ENCODE measurements at regions not wholly inside any gene's neighbourhood (a gene's known extent, or its start where the extent isn't known, plus 50 kb on each side); places are given as distances from the start of the nearest gene placed in this dataset.

GRCh38 chr15:45743426-45744235 is 108.8 kb downstream of the SQOR start:
- no peak for DNase-seq

GRCh38 chr15:45744236-45744589 is 109.4 kb downstream of the SQOR start:
- no peak for DNase-seq

- DNase-seq: no peak
These were observed 112.6 kb downstream of the SQOR start for GRCh38 chr15:45747426-45747825.

GRCh38 chr15:45751629-45752028 is 116.8 kb downstream of the SQOR start:
- no peak for DNase-seq

- DNase-seq: no peak
These were observed 125.1 kb downstream of the SQOR start for GRCh38 chr15:45759936-45760335.

- DNase-seq: no peak
These were observed 127.9 kb downstream of the SQOR start for GRCh38 chr15:45762726-45763125.

- DNase-seq: no peak
These were observed 128.5 kb downstream of the SQOR start for GRCh38 chr15:45763170-45763869.

- DNase-seq: no peak
These were observed 138.3 kb downstream of the SQOR start for GRCh38 chr15:45773149-45773548.

- DNase-seq: no peak
These were observed 141.9 kb downstream of the SQOR start for GRCh38 chr15:45776772-45777171.

- DNase-seq: no peak
These were observed 143.0 kb downstream of the SQOR start for GRCh38 chr15:45777781-45778180.

GRCh38 chr15:45780352-45780751 is 145.5 kb downstream of the SQOR start:
- no peak for DNase-seq

- DNase-seq: no peak
These were observed 149.8 kb downstream of the SQOR start for GRCh38 chr15:45784656-45785055.

- DNase-seq: no peak
These were observed 151.1 kb downstream of the SQOR start for GRCh38 chr15:45785897-45786296.

GRCh38 chr15:45790325-45790943 is 155.6 kb downstream of the SQOR start:
- DNase-seq: no peak

GRCh38 chr15:45794304-45794703 is 159.5 kb downstream of the SQOR start:
- no peak for DNase-seq

- no peak for DNase-seq
These were observed 160.0 kb downstream of the SQOR start for GRCh38 chr15:45794712-45795439.

GRCh38 chr15:45795440-45796069 is 160.7 kb downstream of the SQOR start:
- DNase-seq: no peak

- no peak for DNase-seq
These were observed 161.6 kb downstream of the SQOR start for GRCh38 chr15:45796433-45796832.

- no peak for DNase-seq
These were observed 164.7 kb downstream of the SQOR start for GRCh38 chr15:45799508-45799907.

- DNase-seq: no peak
These were observed 166.7 kb downstream of the SQOR start for GRCh38 chr15:45801543-45801942.

- DNase-seq: no peak
These were observed 167.3 kb downstream of the SQOR start for GRCh38 chr15:45802140-45802539.

GRCh38 chr15:45804028-45804427 is 169.2 kb downstream of the SQOR start:
- DNase-seq: no peak

GRCh38 chr15:45810201-45810600 is 175.4 kb downstream of the SQOR start:
- no peak for DNase-seq

All from T1000 (cell line).